OCI-LY7 (cell line): ENCODE measurements at regions not wholly inside any gene's neighbourhood (a gene's known extent, or its start where the extent isn't known, plus 50 kb on each side); places are given as distances from the start of the nearest gene placed in this dataset.

Source experiments
- BruUV-seq: library from RNA; stranded (reverse); fragments of 400-500 nt; replicated peaks from 2 replicates; lab custom pipeline; 2021; lab: Mats Ljungman, UMichigan
- CTCF ChIA-PET: fragments of 300-600 bp; sonication (Branson Sonifier 250); formaldehyde crosslinking; loops from one replicate; lab custom pipeline; 2022; ENCODE audit warnings: antibody characterized with exemption; ENCODE audit not compliant: unreplicated experiment; lab: Charles Lee
- POLR2A ChIA-PET: fragments of 300-600 bp; sonication (Branson Sonifier 250); formaldehyde crosslinking; loops from one replicate; lab custom pipeline; 2022; ENCODE audit warnings: antibody characterized with exemption; lab: Charles Lee
- DNase-seq: peaks from one replicate; pipeline ENCODE4 v3.0.0-alpha.2; 2015; ENCODE audit warnings: low spot score
- H2AFZ ChIP-seq: fragments of 200-600 bp; sonication (generic), shearing (Covaris generic); 2 replicates; pipeline ENCODE4 v1.6.1; 2014; ENCODE audit warnings: mild to moderate bottlenecking, antibody characterized with exemption, low read length, moderate library complexity
- H3K27ac ChIP-seq: fragments of 200-600 bp; sonication (generic); 2 replicates; pipeline ENCODE4 v1.5.1; 2014; ENCODE audit warnings: mixed run types, low read depth, mild to moderate bottlenecking, moderate library complexity, low read length, inconsistent platforms; ENCODE audit not compliant: poor library complexity, severe bottlenecking
- H3K36me3 ChIP-seq: fragments of 200-600 bp; sonication (generic); 2 replicates; pipeline ENCODE4 v1.6.1; 2014; ENCODE audit warnings: mild to moderate bottlenecking, antibody characterized with exemption, low read length, moderate library complexity, mixed read lengths; ENCODE audit not compliant: insufficient read depth
- H3K4me1 ChIP-seq: fragments of 200-600 bp; sonication (generic); 2 replicates; pipeline ENCODE4 v1.5.1; 2014; ENCODE audit warnings: mild to moderate bottlenecking, low read length; ENCODE audit not compliant: insufficient read depth, poor library complexity, severe bottlenecking
- H3K4me2 ChIP-seq: fragments of 200-600 bp; sonication (generic); 2 replicates; pipeline ENCODE4 v1.6.1; 2014; ENCODE audit warnings: mild to moderate bottlenecking, low read length
- H3K4me3 ChIP-seq: fragments of 200-600 bp; sonication (generic); 2 replicates; pipeline ENCODE4 v1.5.1; 2014; ENCODE audit warnings: mild to moderate bottlenecking, low read depth, low read length; ENCODE audit not compliant: poor library complexity, severe bottlenecking
- H3K79me2 ChIP-seq: fragments of 200-600 bp; sonication (generic); 2 replicates; pipeline ENCODE4 v1.6.1; 2016; ENCODE audit warnings: low read depth, mild to moderate bottlenecking, low read length, moderate library complexity, mixed read lengths; ENCODE audit not compliant: insufficient read depth
- H3K9me2 ChIP-seq: fragments of 200-600 bp; sonication (generic); 2 replicates; pipeline ENCODE4 v1.6.1; 2016; ENCODE audit warnings: mild to moderate bottlenecking, low read length, mixed read lengths; ENCODE audit not compliant: insufficient read depth
- H3K9me3 ChIP-seq: fragments of 200-600 bp; sonication (generic); 2 replicates; pipeline ENCODE4 v1.6.1; 2014; ENCODE audit warnings: mild to moderate bottlenecking, mixed run types, low read length, mixed read lengths
- H4K20me1 ChIP-seq: fragments of 200-600 bp; sonication (generic); 2 replicates; pipeline ENCODE4 v1.6.1; 2014; ENCODE audit warnings: mild to moderate bottlenecking, antibody characterized with exemption, low read length, moderate library complexity, mixed read lengths; ENCODE audit not compliant: insufficient read depth
- EZH2phosphoT487 ChIP-seq: fragments of 200-600 bp; sonication (generic); IDR thresholded peaks from 2 replicates; pipeline ENCODE4 v1.6.1; 2018; ENCODE audit warnings: low read depth, borderline replicate concordance, mild to moderate bottlenecking, mixed run types, antibody characterized with exemption, low read length, moderate library complexity, mixed read lengths
- intact Hi-C: fragments of 100-400 bp; cut with micrococcal nuclease; formaldehyde crosslinking; loops from one replicate; pipeline ENCODE4 v1.10.0; 2022; ENCODE audit not compliant: unreplicated experiment
- TF ChIP-seq, protein P1 (sequence below): fragments of 200-600 bp; sonication (generic); conservative IDR thresholded peaks from 2 replicates; pipeline ENCODE4 v1.5.1; 2014; ENCODE audit warnings: mild to moderate bottlenecking, antibody characterized with exemption, low read length, moderate library complexity, mixed read lengths

GRCh38 chr3:64806668-64807605 is 119.1 kb upstream of the ADAMTS9 start:
- Histone ChIP-seq H3K9me2 (no peaks in the 10 kb centered on the region), H3K4me1 (no peaks in the 10 kb centered on the region), H3K36me3 (no peaks in the 10 kb centered on the region), H4K20me1 (no peaks in the 10 kb centered on the region), H3K27ac (no peak overlapping the region), H2AFZ (no peak overlapping the region), H3K9me3 (no peaks in the 10 kb centered on the region), H3K4me3 (no peak overlapping the region), H3K4me2 (no peak overlapping the region), H3K79me2 (no peaks in the 10 kb centered on the region)
- no TSS peak for BruUV-seq
- CTCF ChIA-PET: no interaction called here
- POLR2A ChIA-PET: no interaction called here
- no peak for DNase-seq
- TF ChIP-seq EZH2phosphoT487: no peak
- TF ChIP-seq, protein P1, sequence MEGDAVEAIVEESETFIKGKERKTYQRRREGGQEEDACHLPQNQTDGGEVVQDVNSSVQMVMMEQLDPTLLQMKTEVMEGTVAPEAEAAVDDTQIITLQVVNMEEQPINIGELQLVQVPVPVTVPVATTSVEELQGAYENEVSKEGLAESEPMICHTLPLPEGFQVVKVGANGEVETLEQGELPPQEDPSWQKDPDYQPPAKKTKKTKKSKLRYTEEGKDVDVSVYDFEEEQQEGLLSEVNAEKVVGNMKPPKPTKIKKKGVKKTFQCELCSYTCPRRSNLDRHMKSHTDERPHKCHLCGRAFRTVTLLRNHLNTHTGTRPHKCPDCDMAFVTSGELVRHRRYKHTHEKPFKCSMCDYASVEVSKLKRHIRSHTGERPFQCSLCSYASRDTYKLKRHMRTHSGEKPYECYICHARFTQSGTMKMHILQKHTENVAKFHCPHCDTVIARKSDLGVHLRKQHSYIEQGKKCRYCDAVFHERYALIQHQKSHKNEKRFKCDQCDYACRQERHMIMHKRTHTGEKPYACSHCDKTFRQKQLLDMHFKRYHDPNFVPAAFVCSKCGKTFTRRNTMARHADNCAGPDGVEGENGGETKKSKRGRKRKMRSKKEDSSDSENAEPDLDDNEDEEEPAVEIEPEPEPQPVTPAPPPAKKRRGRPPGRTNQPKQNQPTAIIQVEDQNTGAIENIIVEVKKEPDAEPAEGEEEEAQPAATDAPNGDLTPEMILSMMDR: no peak
- intact Hi-C loops: no loop called here

DNA sequence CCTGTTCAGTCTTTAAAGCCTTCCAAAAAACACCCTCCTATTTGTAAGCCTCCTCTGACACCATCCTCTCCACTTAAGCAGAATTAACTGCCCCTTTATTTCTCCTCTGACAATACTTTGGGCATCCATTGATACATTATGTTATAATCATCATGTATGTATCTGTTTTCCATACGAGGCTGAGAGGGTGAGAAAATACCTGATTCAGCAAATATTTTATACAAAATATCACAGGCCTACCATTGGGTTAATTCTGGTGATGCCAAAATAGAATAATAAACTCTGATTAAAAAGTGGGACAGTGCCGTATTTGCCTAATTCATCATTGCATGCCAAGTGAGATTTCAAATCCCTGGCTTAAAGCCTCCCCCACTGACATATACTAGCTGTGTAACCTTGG is 118.2 kb upstream of the ADAMTS9 start:
- intact Hi-C loops: no loop called here
- TF ChIP-seq, protein P1: no peak
- TF ChIP-seq EZH2phosphoT487: no peak
- H3K4me3 ChIP-seq: no peak overlapping the region
- CTCF ChIA-PET: no interaction called here
- H3K79me2 ChIP-seq: no peaks in the 10 kb centered on the region
- POLR2A ChIA-PET: interaction anchor here (1.2 kb wide), 1 partner anchor 20 kb away, joined by 3 read pairs; no protein-coding TSS in a partner anchor
- no peak overlapping the region for H2AFZ ChIP-seq
- H3K4me2 ChIP-seq: no peak overlapping the region
- BruUV-seq: no TSS peak
- H3K9me2 ChIP-seq: no peaks in the 10 kb centered on the region
- no peaks in the 10 kb centered on the region for H3K36me3 ChIP-seq
- H4K20me1 ChIP-seq: no peaks in the 10 kb centered on the region
- no peak overlapping the region for H3K27ac ChIP-seq
- no peaks in the 10 kb centered on the region for H3K4me1 ChIP-seq
- no peak for DNase-seq
- H3K9me3 ChIP-seq: no peaks in the 10 kb centered on the region

- no peaks in the 10 kb centered on the region for H4K20me1 ChIP-seq
- no TSS peak for BruUV-seq
- H3K79me2 ChIP-seq: no peaks in the 10 kb centered on the region
- ChIA-PET POLR2A (interaction anchor here (1.2 kb wide), 1 partner anchor 19 kb away, joined by 3 read pairs; no protein-coding TSS in a partner anchor), CTCF (no interaction called here)
- no peaks in the 10 kb centered on the region for H3K9me2 ChIP-seq
- H3K36me3 ChIP-seq: no peaks in the 10 kb centered on the region
- no peak overlapping the region for H3K4me3 ChIP-seq
- no peaks in the 10 kb centered on the region for H3K9me3 ChIP-seq
- no peak overlapping the region for H2AFZ ChIP-seq
- DNase-seq: no peak
- no peak overlapping the region for H3K27ac ChIP-seq
- TF ChIP-seq, protein P1: no peak
- no peak for TF ChIP-seq EZH2phosphoT487
- no peak overlapping the region for H3K4me2 ChIP-seq
- intact Hi-C loops: no loop called here
- no peaks in the 10 kb centered on the region for H3K4me1 ChIP-seq
Observed at GRCh38 chr3:64805248-64805647, 117.4 kb upstream of the ADAMTS9 start.
